HG03103 (cell line): ENCODE measurements at regions not wholly inside any gene's neighbourhood (a gene's known extent, or its start where the extent isn't known, plus 50 kb on each side); places are given as distances from the start of the nearest gene placed in this dataset.
"Not testable (repeated sequence)": the region's sequence is repeated elsewhere in the genome, so short reads cannot be mapped to it uniquely, and the experiment has no call there.

ENCODE experiments used
- ATAC-seq: cut with Tn5 transposase; IDR thresholded peaks from one replicate; pipeline ENCODE4 v1.9.1; 2021; ENCODE audit warnings: low read depth; ENCODE audit not compliant: unreplicated experiment

DNA sequence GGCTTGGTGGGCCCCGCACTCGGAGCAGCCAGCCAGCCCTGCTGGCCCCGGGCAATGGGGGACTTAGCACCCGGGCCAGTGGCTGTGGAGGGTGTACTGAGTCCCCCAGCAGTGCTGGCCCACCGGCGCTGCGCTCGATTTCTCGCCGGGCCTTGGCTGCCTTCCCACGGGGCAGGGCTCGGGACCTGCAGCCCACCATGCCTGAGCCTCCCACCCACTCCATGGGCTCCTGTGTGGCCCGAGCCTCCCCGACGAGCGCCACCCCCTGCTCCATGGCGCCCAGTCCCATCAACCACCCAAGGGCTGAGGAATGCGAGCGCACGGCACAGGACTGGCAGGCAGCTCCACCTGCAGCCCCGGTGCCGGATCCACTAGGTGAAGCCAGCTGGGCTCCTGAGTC is 202.2 kb downstream of the ZC3H11B start:
- not testable (repeated sequence) for ATAC-seq

DNA sequence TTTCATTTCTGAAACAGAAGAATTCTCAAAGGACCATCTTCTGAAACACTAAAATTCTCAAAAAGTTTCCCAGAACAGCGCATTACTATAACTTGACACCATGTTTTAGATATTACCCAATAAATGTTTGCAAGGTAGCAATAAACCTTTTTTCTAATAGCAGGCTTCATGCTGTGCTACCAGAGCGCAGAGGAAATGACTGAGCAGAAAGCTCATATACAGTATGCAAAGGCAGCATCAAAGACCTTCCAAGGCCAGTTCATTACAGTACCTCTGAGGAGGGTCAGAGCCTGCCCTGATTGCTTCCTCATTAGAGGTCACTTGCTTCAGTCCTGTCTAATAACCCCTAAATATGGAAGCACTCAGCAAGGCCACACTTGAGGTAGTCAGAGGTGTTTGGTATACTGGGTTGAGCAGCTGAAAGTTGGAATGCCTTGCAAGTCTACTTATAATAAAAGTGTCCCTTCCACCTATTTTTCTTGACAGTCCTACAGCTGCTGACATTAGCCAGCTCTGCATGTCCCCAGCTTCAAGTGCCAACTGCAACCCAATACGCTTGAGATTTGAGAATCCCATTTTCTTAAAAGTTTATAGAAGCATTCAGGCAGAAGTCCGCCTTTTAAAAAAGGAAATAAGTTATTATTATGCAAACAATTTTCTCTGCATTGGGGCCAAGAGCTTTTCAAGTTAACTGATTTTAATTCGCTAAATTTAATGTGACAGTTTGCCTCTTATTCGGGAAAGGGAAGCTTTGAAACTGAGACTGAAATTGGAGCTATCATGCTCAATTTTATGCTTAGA is 207.2 kb downstream of the ZC3H11B start:
- no peak for ATAC-seq

DNA sequence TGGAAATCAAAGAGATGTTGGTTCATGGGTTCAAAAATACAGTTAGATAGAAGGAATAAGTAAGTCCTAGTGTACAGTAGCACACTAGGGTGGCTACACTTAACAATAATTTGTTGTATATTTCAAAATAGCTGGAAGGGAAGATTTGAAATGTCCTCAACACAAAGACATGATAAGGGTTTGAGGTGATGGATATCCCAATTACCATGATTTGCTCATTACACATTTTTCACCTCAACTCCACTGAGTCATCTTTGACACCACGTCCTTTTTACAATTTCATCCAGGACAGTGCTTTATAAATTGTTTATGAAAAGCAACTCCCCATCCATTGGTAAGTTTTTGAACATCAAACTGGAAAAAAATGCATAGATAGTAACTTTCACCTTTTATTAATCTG is 208.3 kb downstream of the ZC3H11B start:
- no peak for ATAC-seq

DNA sequence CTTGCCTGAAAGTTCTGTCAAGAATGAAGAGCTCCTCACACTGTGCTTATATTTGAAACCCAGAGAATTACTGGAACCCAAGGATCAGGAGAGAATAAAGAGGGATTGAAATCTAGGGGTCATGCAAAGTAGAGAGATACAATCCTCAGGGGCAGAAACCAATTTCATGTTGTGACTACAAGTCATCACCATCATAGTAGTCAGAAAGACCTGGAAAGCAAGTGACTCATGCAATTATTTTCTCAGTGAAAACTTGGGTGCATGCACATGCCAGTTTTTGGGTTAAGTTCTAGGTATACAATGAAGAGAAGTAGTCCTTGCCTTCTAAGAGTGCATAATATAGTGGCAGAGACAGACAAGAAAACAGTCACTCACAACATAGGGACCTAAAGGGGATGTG is 210.0 kb downstream of the ZC3H11B start:
- ATAC-seq = no peak

DNA sequence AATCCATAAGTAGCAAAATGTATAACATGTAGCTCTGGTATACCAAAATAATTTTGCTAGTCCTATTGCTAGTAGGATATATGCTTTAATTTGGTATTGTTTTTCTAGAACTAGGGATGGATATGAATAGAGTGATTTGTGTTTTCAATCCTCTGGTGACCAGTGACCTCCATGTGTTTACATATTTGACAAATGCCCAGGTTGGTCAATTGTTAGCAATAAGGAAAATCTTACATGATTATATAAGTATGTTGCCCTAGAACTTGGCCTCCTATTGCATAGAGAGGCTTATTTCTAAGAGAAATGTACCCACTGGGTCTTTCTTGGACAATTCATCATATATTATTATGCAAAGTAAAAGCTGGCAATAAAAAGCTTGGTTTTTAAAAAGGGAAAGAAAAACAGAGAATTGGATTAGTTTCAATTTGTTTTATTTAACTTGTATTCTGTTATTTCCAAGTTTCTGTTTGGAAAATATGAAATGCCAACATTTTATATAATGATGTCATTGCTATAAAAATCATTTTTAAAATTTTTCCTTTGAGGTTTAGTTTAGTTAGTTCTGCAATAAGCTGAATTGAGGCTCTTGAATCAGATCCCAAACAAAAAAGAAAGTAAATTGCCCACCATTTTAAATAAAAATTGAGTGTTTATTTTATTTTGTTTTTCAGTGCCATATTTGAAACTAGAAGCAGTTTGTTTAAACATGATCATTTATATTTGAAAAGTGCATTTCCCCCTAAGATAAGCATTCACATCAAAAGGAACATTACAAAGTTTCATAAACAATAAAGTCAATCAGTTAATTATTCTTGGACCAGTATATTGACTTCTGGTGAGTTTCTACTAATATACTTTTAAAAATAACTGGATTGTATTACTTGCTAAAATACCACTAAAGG is 210.9 kb downstream of the ZC3H11B start:
- no peak for ATAC-seq

DNA sequence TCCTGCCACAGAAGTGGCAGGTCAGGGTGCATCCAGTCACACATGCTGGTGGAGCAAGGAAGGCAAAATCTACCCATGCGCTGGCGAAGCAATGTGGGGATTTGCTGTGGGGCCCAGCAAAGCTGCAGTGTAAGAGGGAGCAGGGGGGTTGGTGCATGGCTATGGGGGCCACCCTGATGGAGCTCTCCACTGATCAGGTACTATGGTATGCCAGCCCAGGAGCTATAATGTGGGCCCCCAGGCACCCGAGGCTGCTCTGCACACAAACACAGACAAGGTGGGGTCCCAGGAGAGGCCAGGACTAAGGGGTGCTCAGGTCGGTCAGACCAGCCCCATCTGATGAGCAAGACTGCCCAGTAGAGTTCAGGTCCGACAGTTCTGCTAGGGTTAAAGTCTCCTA is 213.5 kb downstream of the ZC3H11B start:
- no peak for ATAC-seq

DNA sequence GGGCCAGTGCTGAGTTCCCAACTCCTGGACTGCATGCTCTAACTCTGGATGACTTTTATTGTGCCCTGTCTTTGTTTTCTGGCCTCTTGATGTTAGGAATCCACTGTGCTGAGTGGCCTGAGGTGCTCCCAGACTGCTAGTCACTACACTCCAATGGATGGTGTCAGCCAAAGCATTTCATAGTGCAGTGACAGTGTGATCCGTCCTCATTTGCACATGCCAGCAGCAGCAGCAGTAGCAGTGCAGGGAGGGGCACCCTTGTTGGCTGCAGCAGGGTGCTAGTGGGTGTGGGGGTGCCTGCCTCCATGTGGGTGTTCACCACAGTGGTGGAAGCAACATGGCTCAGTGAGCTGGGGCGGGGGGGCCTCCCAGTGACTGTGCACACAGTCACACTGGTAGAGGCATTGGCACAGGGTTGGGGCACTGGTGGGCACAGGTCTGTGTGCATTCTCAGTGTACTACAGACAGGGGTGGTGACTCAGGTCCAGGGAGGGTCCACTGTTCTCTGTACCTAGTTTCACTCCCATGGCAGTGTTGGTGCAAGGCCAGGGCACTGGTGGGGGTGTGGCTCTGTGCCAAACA is 214.0 kb downstream of the ZC3H11B start:
- no peak for ATAC-seq

DNA sequence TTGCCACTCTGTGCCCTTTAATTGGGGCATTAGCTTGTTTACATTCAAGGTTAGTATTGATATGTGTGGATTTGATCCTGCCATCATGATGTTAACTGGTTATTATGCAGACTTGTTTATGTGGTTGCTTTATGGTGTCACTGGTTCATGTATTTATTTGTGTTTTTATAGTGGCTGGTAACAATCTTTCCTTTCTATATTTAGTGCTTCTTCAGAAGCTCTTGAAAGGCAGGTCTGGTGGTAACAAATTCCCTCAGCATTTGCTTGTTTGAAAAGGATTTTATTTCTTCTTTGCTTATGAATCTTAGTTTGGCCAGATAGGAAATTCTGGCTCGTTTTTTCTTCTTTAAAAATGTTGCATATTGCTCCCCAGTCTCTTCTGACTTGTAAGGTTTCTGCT is 215.4 kb downstream of the ZC3H11B start:
- no peak for ATAC-seq

DNA sequence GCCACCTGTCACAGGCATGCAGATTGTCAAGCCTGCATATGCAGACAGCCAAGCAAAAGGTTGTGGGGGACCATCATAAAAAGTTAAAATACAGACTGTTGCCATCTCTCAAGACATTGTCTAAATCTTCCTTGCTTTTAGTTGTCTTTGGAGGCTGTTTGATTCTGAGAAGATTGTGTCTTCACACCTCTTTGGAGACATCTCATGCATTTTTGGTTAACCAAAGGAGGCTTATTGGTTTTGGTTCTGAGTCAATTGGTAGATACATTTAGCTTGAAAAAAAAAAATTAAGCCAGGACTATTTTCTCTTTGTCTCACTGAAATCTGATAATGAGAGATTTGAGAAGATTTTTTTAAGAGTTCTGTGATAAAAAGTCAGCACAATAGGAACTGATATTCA is 217.6 kb downstream of the LYPLAL1 start:
- no peak for ATAC-seq

DNA sequence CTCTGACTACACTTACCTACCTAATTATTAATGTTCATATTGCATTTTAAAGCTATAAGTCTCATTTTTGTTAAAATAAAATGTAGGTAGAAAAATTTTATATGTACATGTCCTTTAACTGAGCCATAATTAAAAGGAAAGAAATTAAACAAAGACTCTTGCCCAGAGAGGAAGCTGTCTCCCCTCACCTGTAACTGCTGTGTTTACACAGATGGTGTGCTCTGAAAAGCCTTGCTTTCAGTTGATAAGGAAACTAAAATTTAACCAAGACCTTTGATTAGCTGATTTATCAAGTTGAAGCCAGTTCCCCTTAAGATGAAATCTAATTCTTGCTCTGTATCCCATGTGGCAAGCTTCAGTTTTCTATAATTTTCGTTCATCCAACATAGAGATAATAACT is 213.5 kb downstream of the LYPLAL1 start:
- no peak for ATAC-seq

DNA sequence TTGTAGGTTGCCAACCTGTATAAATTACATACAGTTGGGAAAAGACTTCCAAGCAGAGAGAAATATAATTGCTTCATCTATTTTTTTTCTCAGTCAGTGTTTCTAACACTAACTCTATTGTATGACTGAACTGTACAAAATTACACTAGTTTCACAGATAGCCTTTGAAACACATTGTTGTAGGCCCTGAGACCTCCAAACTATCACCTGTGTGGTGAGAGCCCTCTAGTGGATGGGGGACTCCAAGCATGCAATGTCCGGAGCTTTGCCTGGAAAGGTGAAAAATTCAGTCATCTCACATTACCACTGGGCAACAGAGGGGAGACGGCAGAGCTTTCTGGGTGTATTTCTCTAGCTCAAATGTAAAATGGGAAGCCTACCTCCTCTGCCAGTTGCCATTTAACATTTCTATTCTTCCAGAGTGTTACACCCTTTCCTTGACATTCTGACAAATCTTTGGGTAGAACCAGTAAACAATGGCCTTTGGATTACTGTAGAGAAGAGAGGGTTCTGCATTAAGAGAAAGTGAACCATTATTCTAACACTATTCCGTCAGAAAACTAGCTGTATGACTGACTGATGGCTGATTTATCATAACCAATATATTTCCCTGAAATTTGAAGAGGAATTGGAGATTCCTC is 212.2 kb downstream of the LYPLAL1 start:
- peak; percentile 95 for ATAC-seq

DNA sequence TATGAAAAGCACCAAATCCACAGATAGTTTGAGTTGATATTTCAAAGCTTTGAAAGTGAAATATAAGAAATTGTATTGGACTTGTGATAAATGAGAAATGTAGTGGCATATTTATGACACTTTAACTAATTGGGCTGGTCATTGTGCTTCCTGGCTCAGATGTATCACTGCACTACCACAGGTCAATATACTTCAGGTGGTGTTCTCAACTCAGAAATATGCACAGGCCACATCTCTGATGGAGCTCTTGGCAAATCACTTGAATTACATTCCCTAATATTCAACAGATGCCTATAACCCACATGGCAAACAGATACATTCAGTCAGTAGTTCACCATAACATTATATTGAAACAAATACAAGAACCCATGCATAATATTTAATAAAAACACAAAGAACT is 209.6 kb downstream of the LYPLAL1 start:
- no peak for ATAC-seq

DNA sequence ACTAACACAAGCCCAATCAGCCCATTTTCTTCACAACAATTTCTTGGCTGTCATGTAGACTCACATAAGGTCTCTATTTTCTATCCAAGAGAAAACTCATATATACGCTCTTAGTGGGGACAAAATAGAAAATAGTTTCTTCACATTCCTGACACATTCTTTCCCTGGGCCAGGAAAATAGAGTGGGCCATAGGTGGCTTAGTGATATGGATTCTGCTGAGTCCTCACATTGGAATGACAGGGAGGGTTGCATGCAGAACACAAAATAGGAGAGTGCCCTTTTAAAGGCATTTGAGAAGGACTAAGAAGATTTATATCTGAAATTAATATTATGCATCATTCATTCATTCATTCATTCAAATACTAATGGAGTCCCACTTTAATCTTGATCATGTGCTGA is 207.7 kb downstream of the LYPLAL1 start:
- no peak for ATAC-seq

DNA sequence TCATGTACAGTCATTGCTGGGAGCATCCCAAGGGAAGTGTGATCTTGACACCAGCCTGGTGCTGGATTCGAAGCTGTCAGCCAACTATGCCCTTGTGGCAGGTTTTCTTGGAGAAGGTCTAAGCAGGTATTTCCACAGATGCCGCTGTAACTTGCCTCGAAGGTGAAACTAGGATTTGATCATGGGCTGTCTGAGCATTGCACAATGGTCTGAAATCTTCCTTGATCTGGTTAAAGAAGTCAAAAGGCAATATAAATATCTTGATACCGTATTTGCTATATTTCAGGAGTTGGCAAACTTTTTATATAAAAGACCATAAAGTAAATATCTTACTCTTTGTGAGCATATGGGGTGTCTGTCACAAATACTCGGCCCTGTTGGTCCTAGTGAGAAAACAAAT is 206.8 kb downstream of the LYPLAL1 start:
- ATAC-seq = no peak

DNA sequence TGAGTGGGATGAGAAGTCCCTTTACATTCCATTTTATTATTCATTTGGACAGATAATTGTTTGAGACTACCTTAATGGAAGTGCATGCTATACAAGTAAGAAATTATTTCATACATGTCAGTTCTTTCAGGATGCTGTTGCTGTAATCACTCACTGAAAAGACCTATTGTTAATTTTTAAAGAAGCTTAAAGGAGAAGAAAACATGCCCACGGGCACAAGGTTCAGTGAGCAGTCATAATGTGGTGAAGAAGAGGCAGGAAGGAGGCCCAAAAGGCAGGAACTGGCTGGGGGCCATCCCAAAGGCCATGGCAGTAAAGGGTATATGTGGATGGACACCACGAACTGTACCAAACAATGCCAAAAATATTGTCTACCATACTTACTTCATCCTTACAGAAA is 206.0 kb downstream of the LYPLAL1 start:
- ATAC-seq = no peak

DNA sequence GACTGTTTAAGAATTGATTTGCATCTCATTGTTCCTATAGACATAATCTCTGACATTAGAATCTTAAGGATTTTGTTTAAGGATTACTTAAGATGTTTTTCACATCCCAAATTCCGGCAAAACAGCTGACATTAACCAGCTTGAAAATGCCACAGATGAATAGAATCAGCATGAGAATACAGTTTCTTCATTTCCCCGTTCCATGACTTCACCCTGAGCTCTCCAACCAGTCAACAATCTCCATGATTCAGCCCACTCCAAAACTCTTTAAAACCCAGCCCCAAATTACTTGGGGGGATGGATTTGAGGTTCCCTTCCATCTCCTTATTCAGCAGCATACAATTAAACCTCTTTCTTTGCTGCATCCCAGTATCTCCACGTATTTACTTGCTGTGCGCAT is 201.0 kb downstream of the LYPLAL1 start:
- ATAC-seq = no peak

DNA sequence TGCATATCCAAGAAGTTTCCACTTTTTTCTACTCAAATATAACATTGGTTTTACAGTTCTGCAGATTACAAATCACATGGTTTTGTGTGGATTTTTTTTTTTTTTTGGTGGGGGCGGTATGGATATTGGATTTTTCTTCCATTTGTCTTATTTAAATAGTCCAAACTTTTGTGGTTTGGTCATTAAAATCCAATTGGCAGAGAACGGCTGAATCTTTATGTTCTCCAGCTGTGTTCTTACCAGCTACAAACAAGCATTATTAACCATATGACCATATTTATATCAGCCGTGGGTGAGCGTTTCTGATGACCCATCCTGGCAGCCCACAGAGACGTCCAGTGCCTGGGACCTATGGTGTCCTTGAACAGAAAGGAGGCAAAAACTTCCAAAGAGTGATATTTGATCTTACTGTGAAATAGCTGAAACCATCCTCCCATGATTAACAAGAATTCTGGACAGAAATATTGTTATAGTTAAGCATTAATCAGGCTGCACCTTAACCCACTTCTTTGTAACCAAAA is 200.4 kb downstream of the LYPLAL1 start:
- no peak for ATAC-seq

DNA sequence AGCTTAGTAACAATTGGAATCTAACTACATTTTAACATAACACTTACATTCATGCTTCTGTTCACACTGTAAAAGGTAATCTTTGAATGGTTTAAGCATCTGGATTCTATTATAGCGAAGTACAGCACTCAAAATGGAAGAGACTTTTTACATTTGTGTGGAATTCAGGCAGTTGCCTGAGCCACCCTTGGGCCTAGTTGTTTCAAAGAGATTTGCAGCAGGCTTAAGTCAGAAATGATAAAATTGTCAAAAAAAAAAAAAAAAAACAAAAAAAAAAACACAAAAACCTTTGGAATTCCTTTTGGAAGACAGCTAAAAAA is 199.9 kb downstream of the LYPLAL1 start:
- no peak for ATAC-seq

DNA sequence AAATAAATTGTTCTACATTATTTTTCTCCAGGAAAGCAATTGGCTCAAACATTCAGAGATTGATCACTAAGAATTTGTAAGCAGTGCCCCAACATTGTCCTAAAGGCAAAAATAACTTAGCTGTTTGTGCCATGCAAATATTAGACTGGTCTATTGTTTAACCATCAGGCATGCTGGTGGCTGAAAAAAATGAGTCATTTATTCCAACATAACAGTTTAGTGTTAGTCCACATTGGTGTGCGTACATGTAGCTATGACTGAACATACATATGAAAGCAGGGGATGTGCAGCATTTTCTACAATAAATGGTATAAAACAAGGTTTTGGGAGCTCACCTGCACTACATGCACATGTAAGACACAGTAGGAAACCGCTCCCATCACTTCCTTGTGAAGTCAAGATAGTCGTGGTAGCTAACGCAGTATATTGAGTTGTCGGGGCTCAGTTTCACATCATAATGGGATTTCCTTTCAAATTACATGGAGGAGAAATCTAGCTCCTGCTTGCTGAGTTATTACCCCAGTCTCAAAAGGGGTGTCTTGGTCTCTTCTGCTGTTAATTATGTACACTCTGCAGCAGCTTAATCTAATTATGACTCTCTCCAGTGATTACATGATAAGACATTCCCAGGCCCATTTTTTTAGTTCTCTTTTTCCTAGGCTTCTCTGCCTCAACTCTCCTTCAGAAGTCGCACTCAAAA is 199.4 kb downstream of the LYPLAL1 start:
- no peak for ATAC-seq

DNA sequence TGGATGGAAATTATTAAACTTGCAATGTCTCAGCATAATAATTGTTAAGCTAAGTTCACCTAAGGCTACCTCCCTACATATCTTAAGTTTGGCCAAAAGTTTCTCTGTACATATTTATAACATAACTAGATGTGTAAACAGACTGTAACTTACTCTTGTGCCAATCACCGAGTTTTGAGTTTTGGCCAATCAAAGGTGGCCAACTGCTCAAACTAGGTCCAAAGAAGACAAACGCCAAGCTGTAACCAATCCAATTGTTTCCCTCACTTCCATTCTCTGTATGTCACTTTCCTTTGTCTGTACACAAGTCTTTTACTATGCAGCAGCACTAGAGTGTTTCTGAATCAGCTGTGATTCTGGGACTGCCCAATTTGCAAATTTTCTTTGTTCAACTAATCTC is 197.8 kb downstream of the LYPLAL1 start:
- ATAC-seq = no peak
